HG02759 (cell line): ENCODE measurements at regions not wholly inside any gene's neighbourhood (a gene's known extent, or its start where the extent isn't known, plus 50 kb on each side); places are given as distances from the start of the nearest gene placed in this dataset.

Experiments used
- ATAC-seq: cut with Tn5 transposase; IDR thresholded peaks from one replicate; pipeline ENCODE4 v1.9.1; 2021; ENCODE audit warnings: mild to moderate bottlenecking, moderate library complexity; ENCODE audit not compliant: unreplicated experiment

- no peak for ATAC-seq
Measured at GRCh38 chr17:79186406-79186805, 111.8 kb downstream of the ENGASE start.

GRCh38 chr17:79185671-79186070 lies 111.0 kb downstream of the ENGASE start:
- ATAC-seq = no peak

GRCh38 chr17:79184219-79184618 lies 109.6 kb downstream of the ENGASE start:
- ATAC-seq = no peak

GRCh38 chr17:79183293-79184158 lies 108.9 kb downstream of the ENGASE start:
- ATAC-seq = no peak

GRCh38 chr17:79183043-79183292 lies 108.3 kb downstream of the ENGASE start:
- ATAC-seq = no peak

- no peak for ATAC-seq
Measured at GRCh38 chr17:79182176-79183042, 107.8 kb downstream of the ENGASE start.

GRCh38 chr17:79180358-79181005 lies 105.9 kb downstream of the ENGASE start:
- ATAC-seq = no peak

GRCh38 chr17:79179334-79179733 lies 104.7 kb downstream of the ENGASE start:
- ATAC-seq = no peak

GRCh38 chr17:79177877-79178276 lies 103.3 kb downstream of the ENGASE start:
- ATAC-seq = no peak

GRCh38 chr17:79176792-79177601 lies 102.4 kb downstream of the ENGASE start:
- no peak for ATAC-seq

GRCh38 chr17:79174905-79175856 lies 100.6 kb downstream of the ENGASE start:
- no peak for ATAC-seq

GRCh38 chr17:79174193-79174765 lies 99.7 kb downstream of the ENGASE start:
- ATAC-seq = no peak

GRCh38 chr17:79171188-79171587 lies 96.6 kb downstream of the ENGASE start:
- no peak for ATAC-seq

GRCh38 chr17:79169861-79170260 lies 95.2 kb downstream of the ENGASE start:
- no peak for ATAC-seq

- ATAC-seq = no peak
Measured at GRCh38 chr17:79169366-79169765, 94.7 kb downstream of the ENGASE start.

GRCh38 chr17:79168486-79169055 lies 93.9 kb downstream of the ENGASE start:
- ATAC-seq = no peak

- ATAC-seq = no peak
Measured at GRCh38 chr17:79167486-79167885, 92.9 kb downstream of the ENGASE start.

GRCh38 chr17:79165756-79166473 lies 91.3 kb downstream of the ENGASE start:
- ATAC-seq = no peak
